ENCODE measurements at regions not wholly inside any gene's neighbourhood (a gene's known extent, or its start where the extent isn't known, plus 50 kb on each side); places are given as distances from the start of the nearest gene placed in this dataset.

DNA sequence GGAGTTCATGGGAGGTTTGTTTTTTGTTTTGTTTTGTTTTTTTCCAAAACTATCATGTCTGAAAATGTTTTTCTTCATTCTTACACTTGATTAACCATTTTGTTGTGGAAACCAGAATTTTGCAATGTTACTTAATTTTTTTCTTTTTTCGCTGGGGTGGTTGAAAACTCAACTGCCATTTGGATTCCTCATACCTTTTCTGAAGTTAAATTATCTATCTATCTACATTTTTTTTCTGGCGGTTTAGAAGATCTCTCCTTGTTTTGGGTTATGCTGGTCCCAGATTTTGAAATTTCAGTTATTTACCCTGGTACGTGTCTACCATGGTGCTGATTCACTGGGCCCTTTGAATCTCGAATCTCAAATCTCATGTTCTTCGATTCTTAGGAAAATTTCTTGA lies 316.2 kb upstream of the SMARCA2 start:
- H3K9me3 ChIP-seq (ENCODE audit: control insufficient read depth in 5 of 5, low read length in 5 of 5), result no peaks in the 10 kb centered on the region
- H3K4me1 ChIP-seq (ENCODE audit: control insufficient read depth in 5 of 5, insufficient read depth in 5 of 5, low read length in 5 of 5), result peaks cover 0 to 2% (median 0%) of the 10 kb centered on the region in 5 donors
- H3K36me3 ChIP-seq (ENCODE audit: control insufficient read depth in 5 of 5, insufficient read depth in 5 of 5, low read length in 5 of 5), result no peaks in the 10 kb centered on the region
- H3K4me3 ChIP-seq (ENCODE audit: low read depth in 1 of 5, low read length in 5 of 5), result no peak overlapping the region
- H3K27me3 ChIP-seq (ENCODE audit: control insufficient read depth in 5 of 5, insufficient read depth in 4 of 5, low read length in 5 of 5), result no peaks in the 10 kb centered on the region
- no peak overlapping the region for H3K27ac ChIP-seq (ENCODE audit: low read depth, low read length)
- no peak overlapping the region for H3K9ac ChIP-seq (ENCODE audit: low read length in 5 of 5)

DNA sequence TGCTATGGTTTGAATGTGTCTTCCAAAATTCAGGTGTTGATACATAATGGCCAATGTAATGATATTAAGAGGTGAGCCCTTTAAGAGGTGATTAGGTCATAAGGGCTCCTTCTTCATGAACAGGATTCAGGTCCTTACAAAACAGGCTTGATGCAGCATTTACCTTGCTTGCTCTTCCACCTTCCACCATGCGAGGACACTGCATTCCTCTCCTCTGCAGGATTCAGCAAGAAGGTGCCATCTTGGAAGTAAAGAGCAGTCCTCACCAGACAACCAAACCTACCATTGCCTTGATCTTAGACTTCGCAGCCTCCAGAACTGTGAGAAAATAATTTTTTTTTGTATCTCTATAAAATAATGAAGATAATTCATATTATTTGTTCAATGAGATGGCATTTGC lies 314.0 kb upstream of the SMARCA2 start:
- Histone ChIP-seq H3K4me3 (ENCODE audit: low read depth in 1 of 5, low read length in 5 of 5) (no peak overlapping the region), H3K9ac (ENCODE audit: low read length in 5 of 5) (no peak overlapping the region), H3K9me3 (ENCODE audit: control insufficient read depth in 5 of 5, low read length in 5 of 5) (no peaks in the 10 kb centered on the region), H3K27me3 (ENCODE audit: control insufficient read depth in 5 of 5, insufficient read depth in 4 of 5, low read length in 5 of 5) (no peaks in the 10 kb centered on the region), H3K27ac (ENCODE audit: low read depth, low read length) (no peak overlapping the region), H3K36me3 (ENCODE audit: control insufficient read depth in 5 of 5, insufficient read depth in 5 of 5, low read length in 5 of 5) (no peaks in the 10 kb centered on the region), H3K4me1 (ENCODE audit: control insufficient read depth in 5 of 5, insufficient read depth in 5 of 5, low read length in 5 of 5) (peaks cover 0 to 2% (median 0%) of the 10 kb centered on the region in 5 donors)

DNA sequence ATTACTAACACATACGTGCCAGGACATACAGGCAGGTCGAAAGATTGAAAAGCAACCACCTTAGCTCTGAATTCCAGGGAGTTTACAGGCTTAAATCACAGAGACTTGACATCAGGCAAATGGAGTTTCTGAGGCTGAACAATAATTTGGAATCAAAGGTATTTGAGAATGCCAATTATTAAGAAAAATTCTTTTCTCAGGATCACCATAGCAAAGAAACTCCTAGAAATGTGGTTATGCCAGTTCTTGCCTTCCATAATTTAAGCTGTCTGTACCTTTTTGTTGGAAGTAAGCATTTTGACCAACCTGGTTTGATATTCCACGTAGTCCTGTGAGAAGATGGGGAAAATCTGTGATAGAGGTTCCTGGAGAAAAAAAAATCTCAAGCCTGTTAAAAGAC lies 312.4 kb upstream of the SMARCA2 start:
- Histone ChIP-seq H3K36me3 (ENCODE audit: control insufficient read depth in 5 of 5, insufficient read depth in 5 of 5, low read length in 5 of 5) (no peaks in the 10 kb centered on the region), H3K9ac (ENCODE audit: low read length in 5 of 5) (no peak overlapping the region), H3K9me3 (ENCODE audit: control insufficient read depth in 5 of 5, low read length in 5 of 5) (no peaks in the 10 kb centered on the region), H3K4me1 (ENCODE audit: control insufficient read depth in 5 of 5, insufficient read depth in 5 of 5, low read length in 5 of 5) (peaks cover 0 to 2% (median 0%) of the 10 kb centered on the region in 5 donors), H3K27me3 (ENCODE audit: control insufficient read depth in 5 of 5, insufficient read depth in 4 of 5, low read length in 5 of 5) (no peaks in the 10 kb centered on the region), H3K27ac (ENCODE audit: low read depth, low read length) (no peak overlapping the region), H3K4me3 (ENCODE audit: low read depth in 1 of 5, low read length in 5 of 5) (no peak overlapping the region)

DNA sequence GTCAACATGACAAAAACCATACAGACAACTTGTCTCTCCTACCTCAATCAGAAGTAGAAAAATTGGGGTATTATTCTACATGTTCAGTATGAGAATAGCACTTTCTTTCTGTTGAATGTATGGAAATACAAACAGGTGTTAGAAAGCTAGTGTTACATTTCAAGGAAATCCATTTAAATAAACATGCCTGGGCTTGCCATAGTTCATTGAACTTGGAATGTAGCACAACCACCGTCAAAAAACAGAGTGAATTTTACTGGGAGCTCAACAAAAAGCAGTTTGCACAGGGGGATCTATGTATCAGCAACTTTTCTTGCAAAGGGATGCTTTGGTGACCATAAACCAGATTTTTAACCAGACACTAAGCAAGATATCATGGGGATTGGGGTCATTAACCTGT lies 307.9 kb upstream of the SMARCA2 start:
- peaks cover 0 to 2% (median 0%) of the 10 kb centered on the region in 5 donors for H3K4me1 ChIP-seq (ENCODE audit: control insufficient read depth in 5 of 5, insufficient read depth in 5 of 5, low read length in 5 of 5)
- H3K9me3 ChIP-seq (ENCODE audit: control insufficient read depth in 5 of 5, low read length in 5 of 5), result no peaks in the 10 kb centered on the region
- no peak overlapping the region for H3K27ac ChIP-seq (ENCODE audit: low read depth, low read length)
- no peaks in the 10 kb centered on the region for H3K27me3 ChIP-seq (ENCODE audit: control insufficient read depth in 5 of 5, insufficient read depth in 4 of 5, low read length in 5 of 5)
- H3K4me3 ChIP-seq (ENCODE audit: low read depth in 1 of 5, low read length in 5 of 5), result no peak overlapping the region
- no peak overlapping the region for H3K9ac ChIP-seq (ENCODE audit: low read length in 5 of 5)
- peaks cover 0 to 5% (median 0%) of the 10 kb centered on the region in 5 donors for H3K36me3 ChIP-seq (ENCODE audit: control insufficient read depth in 5 of 5, insufficient read depth in 5 of 5, low read length in 5 of 5)

DNA sequence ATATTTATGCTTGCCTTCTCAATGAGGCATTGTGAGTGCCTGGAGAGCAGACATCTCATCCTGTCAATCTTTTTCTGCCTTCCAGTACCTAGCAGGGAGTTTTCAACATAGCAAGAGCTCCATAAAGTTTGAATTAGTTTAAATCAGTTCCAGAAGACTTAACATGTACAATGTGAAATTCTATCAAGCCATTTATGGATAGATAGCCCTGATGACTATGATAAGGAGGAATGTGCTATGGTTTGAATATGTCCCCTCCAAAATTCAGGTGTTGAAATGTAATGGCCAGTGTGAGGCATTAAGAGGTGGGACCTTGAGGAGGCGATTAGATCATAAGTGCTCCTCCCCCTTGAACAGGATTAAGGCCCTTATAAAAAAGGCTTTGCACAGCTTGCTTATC lies 306.9 kb upstream of the SMARCA2 start:
- Histone ChIP-seq H3K27ac (ENCODE audit: low read depth, low read length) (no peak overlapping the region), H3K9me3 (ENCODE audit: control insufficient read depth in 5 of 5, low read length in 5 of 5) (no peaks in the 10 kb centered on the region), H3K4me1 (ENCODE audit: control insufficient read depth in 5 of 5, insufficient read depth in 5 of 5, low read length in 5 of 5) (no peaks in the 10 kb centered on the region), H3K4me3 (ENCODE audit: low read depth in 1 of 5, low read length in 5 of 5) (no peak overlapping the region), H3K9ac (ENCODE audit: low read length in 5 of 5) (no peak overlapping the region), H3K36me3 (ENCODE audit: control insufficient read depth in 5 of 5, insufficient read depth in 5 of 5, low read length in 5 of 5) (peaks cover 0 to 5% (median 0%) of the 10 kb centered on the region in 5 donors), H3K27me3 (ENCODE audit: control insufficient read depth in 5 of 5, insufficient read depth in 4 of 5, low read length in 5 of 5) (no peaks in the 10 kb centered on the region)

DNA sequence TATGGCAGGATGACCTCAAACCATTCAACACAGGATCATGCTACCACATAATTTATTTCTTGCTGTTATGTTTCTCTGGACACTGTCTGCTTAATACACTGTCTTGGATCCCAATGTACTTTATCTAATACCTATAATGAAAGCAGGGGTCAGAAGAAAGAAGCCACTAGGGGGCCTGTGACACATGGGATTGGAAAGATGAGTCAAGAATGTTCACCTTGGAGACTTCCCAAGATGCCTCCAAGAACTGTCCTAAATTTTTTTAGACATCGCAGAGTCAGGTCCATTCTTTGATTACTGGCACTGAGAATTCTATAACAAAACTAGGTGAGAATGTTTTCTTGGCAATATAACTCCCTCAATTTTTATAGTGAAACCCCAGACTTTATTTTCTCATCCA lies 305.8 kb upstream of the SMARCA2 start:
- H3K4me1 ChIP-seq (ENCODE audit: control insufficient read depth in 5 of 5, insufficient read depth in 5 of 5, low read length in 5 of 5), result no peaks in the 10 kb centered on the region
- no peak overlapping the region for H3K9ac ChIP-seq (ENCODE audit: low read length in 5 of 5)
- no peaks in the 10 kb centered on the region for H3K9me3 ChIP-seq (ENCODE audit: control insufficient read depth in 5 of 5, low read length in 5 of 5)
- H3K27me3 ChIP-seq (ENCODE audit: control insufficient read depth in 5 of 5, insufficient read depth in 4 of 5, low read length in 5 of 5), result no peaks in the 10 kb centered on the region
- H3K36me3 ChIP-seq (ENCODE audit: control insufficient read depth in 5 of 5, insufficient read depth in 5 of 5, low read length in 5 of 5), result peaks cover 0 to 5% (median 0%) of the 10 kb centered on the region in 5 donors
- H3K27ac ChIP-seq (ENCODE audit: low read depth, low read length), result no peak overlapping the region
- no peak overlapping the region for H3K4me3 ChIP-seq (ENCODE audit: low read depth in 1 of 5, low read length in 5 of 5)

DNA sequence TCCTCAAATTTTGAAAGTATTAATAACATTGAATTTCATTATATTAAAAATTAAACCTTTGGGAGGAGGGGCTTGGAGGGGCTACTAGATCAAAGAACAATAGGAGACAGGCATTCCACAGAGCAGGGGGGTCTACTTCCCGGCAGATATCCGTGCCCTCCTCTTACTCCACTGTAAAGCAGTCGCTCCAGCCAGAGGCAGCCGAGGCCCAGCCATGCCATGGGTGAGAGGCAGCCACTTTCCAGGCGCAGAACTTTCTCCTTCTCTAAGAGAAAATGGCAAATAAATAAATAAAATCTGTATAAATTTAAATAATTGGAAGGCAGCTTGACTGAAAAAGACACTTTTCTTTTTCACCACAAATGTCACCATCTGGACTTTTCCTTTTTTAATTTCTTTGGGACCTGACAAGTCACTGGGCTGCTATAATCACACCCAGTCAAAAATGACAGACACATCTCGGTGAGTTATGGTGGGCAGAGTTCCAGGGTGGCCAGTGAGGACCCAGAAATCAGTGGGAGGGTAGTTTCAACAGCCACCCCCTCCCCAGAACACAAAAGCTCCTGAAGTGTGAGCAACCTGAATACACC lies 302.2 kb upstream of the SMARCA2 start:
- Histone ChIP-seq H3K4me3 (ENCODE audit: low read depth in 1 of 5, low read length in 5 of 5) (no peak overlapping the region), H3K9ac (ENCODE audit: low read length in 5 of 5) (no peak overlapping the region), H3K4me1 (ENCODE audit: control insufficient read depth in 5 of 5, insufficient read depth in 5 of 5, low read length in 5 of 5) (no peaks in the 10 kb centered on the region), H3K36me3 (ENCODE audit: control insufficient read depth in 5 of 5, insufficient read depth in 5 of 5, low read length in 5 of 5) (peaks cover 0 to 5% (median 0%) of the 10 kb centered on the region in 5 donors), H3K27me3 (ENCODE audit: control insufficient read depth in 5 of 5, insufficient read depth in 4 of 5, low read length in 5 of 5) (no peaks in the 10 kb centered on the region), H3K27ac (ENCODE audit: low read depth, low read length) (no peak overlapping the region), H3K9me3 (ENCODE audit: control insufficient read depth in 5 of 5, low read length in 5 of 5) (no peaks in the 10 kb centered on the region)

DNA sequence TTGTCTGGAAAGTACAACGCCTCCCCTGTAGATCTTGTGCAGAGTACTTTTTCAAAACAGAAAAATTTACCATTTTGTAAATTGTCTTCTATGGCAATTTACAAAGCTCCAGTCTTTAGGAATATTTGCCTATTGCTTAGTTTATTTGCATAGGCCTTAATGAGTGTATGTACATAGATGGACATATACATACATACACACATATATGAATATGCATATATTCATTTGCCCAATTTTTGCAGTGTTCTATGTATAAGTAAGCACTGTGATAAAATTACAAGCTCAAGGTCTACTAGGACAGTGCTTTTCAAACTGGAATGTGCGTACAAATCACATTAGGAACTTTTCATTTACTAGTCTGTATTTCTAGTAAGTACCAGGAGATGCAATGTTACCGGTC lies 301.3 kb upstream of the SMARCA2 start:
- H3K27ac ChIP-seq (ENCODE audit: low read depth, low read length), result no peak overlapping the region
- H3K9me3 ChIP-seq (ENCODE audit: control insufficient read depth in 5 of 5, low read length in 5 of 5), result no peaks in the 10 kb centered on the region
- H3K27me3 ChIP-seq (ENCODE audit: control insufficient read depth in 5 of 5, insufficient read depth in 4 of 5, low read length in 5 of 5), result no peaks in the 10 kb centered on the region
- peaks cover 0 to 5% (median 2%) of the 10 kb centered on the region in 5 donors for H3K36me3 ChIP-seq (ENCODE audit: control insufficient read depth in 5 of 5, insufficient read depth in 5 of 5, low read length in 5 of 5)
- H3K9ac ChIP-seq (ENCODE audit: low read length in 5 of 5), result no peak overlapping the region
- no peaks in the 10 kb centered on the region for H3K4me1 ChIP-seq (ENCODE audit: control insufficient read depth in 5 of 5, insufficient read depth in 5 of 5, low read length in 5 of 5)
- H3K4me3 ChIP-seq (ENCODE audit: low read depth in 1 of 5, low read length in 5 of 5), result no peak overlapping the region

DNA sequence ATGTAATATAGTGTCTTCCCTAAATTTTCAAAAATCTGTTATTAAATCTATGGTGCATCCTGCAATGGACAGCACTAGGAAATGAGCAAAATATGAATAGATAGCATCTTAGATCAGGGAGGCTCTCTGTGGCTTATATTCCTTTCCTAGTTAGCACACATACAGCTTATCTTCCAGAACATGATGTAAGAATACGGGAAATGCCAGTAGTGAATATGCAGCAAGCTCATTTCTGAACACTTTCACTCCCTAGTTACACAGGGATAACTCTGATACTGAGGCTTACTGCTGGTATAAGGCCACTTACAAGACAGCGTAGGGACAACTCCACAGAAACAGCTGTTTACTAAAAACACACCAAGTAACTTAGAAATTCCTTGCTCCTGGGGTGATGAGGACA lies 297.3 kb upstream of the SMARCA2 start:
- Histone ChIP-seq H3K36me3 (ENCODE audit: control insufficient read depth in 5 of 5, insufficient read depth in 5 of 5, low read length in 5 of 5) (peaks cover 0 to 13% (median 5%) of the 10 kb centered on the region in 5 donors), H3K9me3 (ENCODE audit: control insufficient read depth in 5 of 5, low read length in 5 of 5) (no peaks in the 10 kb centered on the region), H3K27ac (ENCODE audit: low read depth, low read length) (no peak overlapping the region), H3K27me3 (ENCODE audit: control insufficient read depth in 5 of 5, insufficient read depth in 4 of 5, low read length in 5 of 5) (no peaks in the 10 kb centered on the region), H3K9ac (ENCODE audit: low read length in 5 of 5) (no peak overlapping the region), H3K4me3 (ENCODE audit: low read depth in 1 of 5, low read length in 5 of 5) (no peak overlapping the region), H3K4me1 (ENCODE audit: control insufficient read depth in 5 of 5, insufficient read depth in 5 of 5, low read length in 5 of 5) (no peaks in the 10 kb centered on the region)

DNA sequence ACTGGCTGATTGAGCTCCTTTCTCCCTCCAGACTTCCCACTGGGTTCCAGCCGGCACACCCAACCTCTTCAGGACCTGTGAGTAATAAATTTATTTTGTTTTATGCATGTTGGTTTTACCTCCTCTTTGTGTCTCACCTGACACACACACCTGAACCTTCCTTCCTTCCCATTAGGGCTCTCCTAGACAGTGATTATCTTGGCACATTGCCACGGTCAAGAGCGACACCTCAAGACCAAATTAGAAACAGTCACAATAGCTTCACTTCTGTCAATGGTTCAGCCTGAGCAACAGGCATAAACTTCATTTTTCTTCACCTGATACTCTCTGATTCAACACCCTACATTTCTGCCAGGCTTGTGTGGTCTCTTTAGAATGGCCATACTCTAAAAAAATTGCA lies 296.3 kb upstream of the SMARCA2 start:
- no peaks in the 10 kb centered on the region for H3K27me3 ChIP-seq (ENCODE audit: control insufficient read depth in 5 of 5, insufficient read depth in 4 of 5, low read length in 5 of 5)
- no peaks in the 10 kb centered on the region for H3K9me3 ChIP-seq (ENCODE audit: control insufficient read depth in 5 of 5, low read length in 5 of 5)
- H3K27ac ChIP-seq (ENCODE audit: low read depth, low read length), result no peak overlapping the region
- H3K9ac ChIP-seq (ENCODE audit: low read length in 5 of 5), result no peak overlapping the region
- no peak overlapping the region for H3K4me3 ChIP-seq (ENCODE audit: low read depth in 1 of 5, low read length in 5 of 5)
- H3K4me1 ChIP-seq (ENCODE audit: control insufficient read depth in 5 of 5, insufficient read depth in 5 of 5, low read length in 5 of 5), result no peaks in the 10 kb centered on the region
- H3K36me3 ChIP-seq (ENCODE audit: control insufficient read depth in 5 of 5, insufficient read depth in 5 of 5, low read length in 5 of 5), result peaks cover 0 to 13% (median 5%) of the 10 kb centered on the region in 5 donors
